Suppressor macrophage treated with lipopolysaccharide for 1 hour (primary cell): ENCODE measurements at regions not wholly inside any gene's neighbourhood (a gene's known extent, or its start where the extent isn't known, plus 50 kb on each side); places are given as distances from the start of the nearest gene placed in this dataset.
"Not testable (repeated sequence)": the region's sequence is repeated elsewhere in the genome, so short reads cannot be mapped to it uniquely, and the experiment has no call there.

Experiments
- DNase-seq, 3 donors: peaks; one replicate each; pipeline ENCODE4 v3.0.0-alpha.2; 2020 to 2022

GRCh38 chr18:66440433-66440832 lies 163.5 kb downstream of the CDH19 start:
- DNase-seq: no peak

- no peak for DNase-seq
Observed at GRCh38 chr18:66439670-66440069, 164.2 kb downstream of the CDH19 start.

GRCh38 chr18:66438711-66439536 lies 165.0 kb downstream of the CDH19 start:
- DNase-seq: no peak

- DNase-seq: no peak
Observed at GRCh38 chr18:66432636-66433035, 171.3 kb downstream of the CDH19 start.

GRCh38 chr18:66428795-66429194 lies 175.1 kb downstream of the CDH19 start:
- no peak for DNase-seq

GRCh38 chr18:66419400-66419799 lies 184.5 kb downstream of the CDH19 start:
- no peak for DNase-seq

- no peak for DNase-seq
Observed at GRCh38 chr18:66410692-66411091, 193.2 kb downstream of the CDH19 start.

GRCh38 chr18:66395671-66396218 lies 208.1 kb downstream of the CDH19 start:
- DNase-seq: no peak

- no peak for DNase-seq
Observed at GRCh38 chr18:66393463-66393862, 210.4 kb downstream of the CDH19 start.

GRCh38 chr18:66377291-66377690 lies 226.6 kb downstream of the CDH19 start:
- DNase-seq: no peak

GRCh38 chr18:66375391-66375790 lies 228.5 kb downstream of the CDH19 start:
- DNase-seq: not testable (repeated sequence)

GRCh38 chr18:66346833-66347588 lies 256.9 kb downstream of the CDH19 start:
- no peak for DNase-seq

GRCh38 chr18:66344227-66344626 lies 259.7 kb downstream of the CDH19 start:
- DNase-seq: no peak

- no peak for DNase-seq
Observed at GRCh38 chr18:66342577-66342976, 261.3 kb downstream of the CDH19 start.

GRCh38 chr18:66334534-66334933 lies 269.4 kb downstream of the CDH19 start:
- no peak for DNase-seq

GRCh38 chr18:66329716-66330115 lies 274.2 kb downstream of the CDH19 start:
- DNase-seq: no peak

GRCh38 chr18:66328296-66328878 lies 275.5 kb downstream of the CDH19 start:
- DNase-seq: no peak

- no peak for DNase-seq
Observed at GRCh38 chr18:66325251-66325650, 278.6 kb downstream of the CDH19 start.

- no peak for DNase-seq
Observed at GRCh38 chr18:66324616-66325015, 279.3 kb downstream of the CDH19 start.

- no peak for DNase-seq
Observed at GRCh38 chr18:66317243-66318090, 286.4 kb downstream of the CDH19 start.

- no peak for DNase-seq
Observed at GRCh38 chr18:66316701-66317100, 287.2 kb downstream of the CDH19 start.

- no peak for DNase-seq
Observed at GRCh38 chr18:66300141-66300540, 303.7 kb downstream of the CDH19 start.

- DNase-seq: no peak
Observed at GRCh38 chr18:66280470-66280869, 323.4 kb downstream of the CDH19 start.
